ENCODE measurements at regions not wholly inside any gene's neighbourhood (a gene's known extent, or its start where the extent isn't known, plus 50 kb on each side); places are given as distances from the start of the nearest gene placed in this dataset.

GRCh38 chr3:36132214-36132613 lies 248.1 kb upstream of the STAC start:
- Histone ChIP-seq H3K4me1 (ENCODE audit: insufficient read depth, low read length) (no peaks in the 10 kb centered on the region), H3K27ac (ENCODE audit: low read depth, low read length) (no peak overlapping the region), H3K9me3 (ENCODE audit: low read length) (no peaks in the 10 kb centered on the region), H3K4me3 (ENCODE audit: low read length) (no peak overlapping the region), H3K36me3 (ENCODE audit: insufficient read depth, low read length) (no peaks in the 10 kb centered on the region), H3K27me3 (ENCODE audit: insufficient read depth, low read length, poor library complexity, severe bottlenecking) (no peaks in the 10 kb centered on the region)
- no peaks in the 10 kb centered on the region for H3K4me1 Mint-ChIP-seq
- H3K36me3 Mint-ChIP-seq = no peaks in the 10 kb centered on the region
- no peak overlapping the region for H3K4me3 Mint-ChIP-seq
- H3K27ac Mint-ChIP-seq = no peak overlapping the region
- H3K27me3 Mint-ChIP-seq = no peaks in the 10 kb centered on the region
- no peak for DNase-seq
- ChIA-PET CTCF (no interaction called here), POLR2A (no interaction called here)
- H3K9me3 Mint-ChIP-seq = peaks cover 0 to 3% (median 2%) of the 10 kb centered on the region in 5 donors

- Histone ChIP-seq H3K36me3 (ENCODE audit: insufficient read depth, low read length) (no peaks in the 10 kb centered on the region), H3K27ac (ENCODE audit: low read depth, low read length) (no peak overlapping the region), H3K9me3 (ENCODE audit: low read length) (no peaks in the 10 kb centered on the region), H3K27me3 (ENCODE audit: insufficient read depth, low read length, poor library complexity, severe bottlenecking) (no peaks in the 10 kb centered on the region), H3K4me3 (ENCODE audit: low read length) (no peak overlapping the region), H3K4me1 (ENCODE audit: insufficient read depth, low read length) (no peaks in the 10 kb centered on the region)
- no peaks in the 10 kb centered on the region for H3K27me3 Mint-ChIP-seq
- H3K9me3 Mint-ChIP-seq = peaks cover 0 to 3% (median 0%) of the 10 kb centered on the region in 5 donors
- no peak for DNase-seq
- H3K4me3 Mint-ChIP-seq = no peak overlapping the region
- POLR2A ChIA-PET = no interaction called here
- CTCF ChIA-PET = no interaction called here
- no peak overlapping the region for H3K27ac Mint-ChIP-seq
- H3K4me1 Mint-ChIP-seq = no peaks in the 10 kb centered on the region
- no peaks in the 10 kb centered on the region for H3K36me3 Mint-ChIP-seq
These were observed 244.4 kb upstream of the STAC start for GRCh38 chr3:36135863-36136262.

GRCh38 chr3:36142746-36143145 lies 237.6 kb upstream of the STAC start:
- H3K4me3 Mint-ChIP-seq = no peak overlapping the region
- Histone ChIP-seq H3K27ac (ENCODE audit: low read depth, low read length) (no peak overlapping the region), H3K9me3 (ENCODE audit: low read length) (no peaks in the 10 kb centered on the region), H3K36me3 (ENCODE audit: insufficient read depth, low read length) (no peaks in the 10 kb centered on the region), H3K4me3 (ENCODE audit: low read length) (no peak overlapping the region), H3K27me3 (ENCODE audit: insufficient read depth, low read length, poor library complexity, severe bottlenecking) (no peaks in the 10 kb centered on the region), H3K4me1 (ENCODE audit: insufficient read depth, low read length) (no peaks in the 10 kb centered on the region)
- no peaks in the 10 kb centered on the region for H3K36me3 Mint-ChIP-seq
- DNase-seq = no peak
- CTCF ChIA-PET = no interaction called here
- H3K4me1 Mint-ChIP-seq = no peaks in the 10 kb centered on the region
- POLR2A ChIA-PET = no interaction called here
- H3K9me3 Mint-ChIP-seq = peaks cover 0 to 3% (median 0%) of the 10 kb centered on the region in 5 donors
- no peaks in the 10 kb centered on the region for H3K27me3 Mint-ChIP-seq
- no peak overlapping the region for H3K27ac Mint-ChIP-seq

- no peak overlapping the region for H3K4me3 ChIP-seq (ENCODE audit: low read length)
- no peaks in the 10 kb centered on the region for H3K36me3 ChIP-seq (ENCODE audit: insufficient read depth, low read length)
- peaks cover 0 to 6% (median 0%) of the 10 kb centered on the region in 5 donors for H3K9me3 Mint-ChIP-seq
- H3K27me3 ChIP-seq (ENCODE audit: insufficient read depth, low read length, poor library complexity, severe bottlenecking) = no peaks in the 10 kb centered on the region
- ChIA-PET CTCF (no interaction called here), POLR2A (no interaction called here)
- H3K4me3 Mint-ChIP-seq = no peak overlapping the region
- H3K27ac Mint-ChIP-seq = no peak overlapping the region
- H3K9me3 ChIP-seq (ENCODE audit: low read length) = no peaks in the 10 kb centered on the region
- no peaks in the 10 kb centered on the region for H3K4me1 ChIP-seq (ENCODE audit: insufficient read depth, low read length)
- no peak overlapping the region for H3K27ac ChIP-seq (ENCODE audit: low read depth, low read length)
- DNase-seq = no peak
- H3K27me3 Mint-ChIP-seq = no peaks in the 10 kb centered on the region
- no peaks in the 10 kb centered on the region for H3K36me3 Mint-ChIP-seq
- no peaks in the 10 kb centered on the region for H3K4me1 Mint-ChIP-seq
These were observed 233.9 kb upstream of the STAC start for GRCh38 chr3:36146404-36146803.

- POLR2A ChIA-PET = no interaction called here
- Mint-ChIP-seq H3K4me3 (no peak overlapping the region), H3K27ac (no peak overlapping the region), H3K4me1 (no peaks in the 10 kb centered on the region), H3K9me3 (peaks cover 0 to 6% (median 0%) of the 10 kb centered on the region in 5 donors), H3K36me3 (no peaks in the 10 kb centered on the region), H3K27me3 (no peaks in the 10 kb centered on the region)
- H3K36me3 ChIP-seq (ENCODE audit: insufficient read depth, low read length) = no peaks in the 10 kb centered on the region
- no peaks in the 10 kb centered on the region for H3K4me1 ChIP-seq (ENCODE audit: insufficient read depth, low read length)
- H3K27ac ChIP-seq (ENCODE audit: low read depth, low read length) = no peak overlapping the region
- no peak for DNase-seq
- no peaks in the 10 kb centered on the region for H3K9me3 ChIP-seq (ENCODE audit: low read length)
- no peak overlapping the region for H3K4me3 ChIP-seq (ENCODE audit: low read length)
- CTCF ChIA-PET = no interaction called here
- H3K27me3 ChIP-seq (ENCODE audit: insufficient read depth, low read length, poor library complexity, severe bottlenecking) = no peaks in the 10 kb centered on the region
These were observed 232.3 kb upstream of the STAC start for GRCh38 chr3:36147934-36148558.

GRCh38 chr3:36149447-36149865 lies 230.8 kb upstream of the STAC start:
- POLR2A ChIA-PET = no interaction called here
- no peaks in the 10 kb centered on the region for H3K36me3 Mint-ChIP-seq
- peaks cover 0 to 6% (median 0%) of the 10 kb centered on the region in 5 donors for H3K9me3 Mint-ChIP-seq
- no peaks in the 10 kb centered on the region for H3K4me1 ChIP-seq (ENCODE audit: insufficient read depth, low read length)
- DNase-seq = no peak
- no peaks in the 10 kb centered on the region for H3K36me3 ChIP-seq (ENCODE audit: insufficient read depth, low read length)
- no peaks in the 10 kb centered on the region for H3K9me3 ChIP-seq (ENCODE audit: low read length)
- H3K27ac Mint-ChIP-seq = no peak overlapping the region
- no peaks in the 10 kb centered on the region for H3K27me3 Mint-ChIP-seq
- CTCF ChIA-PET = no interaction called here
- H3K4me3 Mint-ChIP-seq = no peak overlapping the region
- H3K27me3 ChIP-seq (ENCODE audit: insufficient read depth, low read length, poor library complexity, severe bottlenecking) = no peaks in the 10 kb centered on the region
- H3K4me1 Mint-ChIP-seq = no peaks in the 10 kb centered on the region
- no peak overlapping the region for H3K4me3 ChIP-seq (ENCODE audit: low read length)
- H3K27ac ChIP-seq (ENCODE audit: low read depth, low read length) = no peak overlapping the region

- no peaks in the 10 kb centered on the region for H3K36me3 ChIP-seq (ENCODE audit: insufficient read depth, low read length)
- no peaks in the 10 kb centered on the region for H3K4me1 ChIP-seq (ENCODE audit: insufficient read depth, low read length)
- Mint-ChIP-seq H3K9me3 (peaks cover 0 to 3% (median 0%) of the 10 kb centered on the region in 5 donors), H3K27me3 (no peaks in the 10 kb centered on the region), H3K27ac (no peak overlapping the region), H3K4me3 (no peak overlapping the region), H3K36me3 (no peaks in the 10 kb centered on the region), H3K4me1 (no peaks in the 10 kb centered on the region)
- ChIA-PET POLR2A (no interaction called here), CTCF (interaction anchor here (0.7 kb wide), 1 partner anchor 12 kb away, joined by 3 read pairs; no protein-coding TSS in a partner anchor)
- no peaks in the 10 kb centered on the region for H3K27me3 ChIP-seq (ENCODE audit: insufficient read depth, low read length, poor library complexity, severe bottlenecking)
- DNase-seq = no peak
- no peak overlapping the region for H3K27ac ChIP-seq (ENCODE audit: low read depth, low read length)
- no peak overlapping the region for H3K4me3 ChIP-seq (ENCODE audit: low read length)
- no peaks in the 10 kb centered on the region for H3K9me3 ChIP-seq (ENCODE audit: low read length)
These were observed 224.8 kb upstream of the STAC start for GRCh38 chr3:36155515-36155914.

- CTCF ChIA-PET = no interaction called here
- peaks cover 0 to 1% of the 10 kb centered on the region in 2 donors for H3K27me3 Mint-ChIP-seq
- Histone ChIP-seq H3K9me3 (ENCODE audit: low read length) (no peaks in the 10 kb centered on the region), H3K4me3 (ENCODE audit: low read length) (no peak overlapping the region), H3K27me3 (ENCODE audit: insufficient read depth, low read length, poor library complexity, severe bottlenecking) (no peaks in the 10 kb centered on the region), H3K36me3 (ENCODE audit: insufficient read depth, low read length) (no peaks in the 10 kb centered on the region), H3K27ac (ENCODE audit: low read depth, low read length) (no peak overlapping the region), H3K4me1 (ENCODE audit: insufficient read depth, low read length) (no peaks in the 10 kb centered on the region)
- POLR2A ChIA-PET = no interaction called here
- no peaks in the 10 kb centered on the region for H3K36me3 Mint-ChIP-seq
- no peak overlapping the region for H3K27ac Mint-ChIP-seq
- no peaks in the 10 kb centered on the region for H3K4me1 Mint-ChIP-seq
- no peak for DNase-seq
- H3K9me3 Mint-ChIP-seq = peaks cover 0 to 6% (median 0%) of the 10 kb centered on the region in 5 donors
- H3K4me3 Mint-ChIP-seq = no peak overlapping the region
These were observed 215.9 kb upstream of the STAC start for GRCh38 chr3:36164400-36164799.
